K562 (cell line): ENCODE measurements at regions not wholly inside any gene's neighbourhood (a gene's known extent, or its start where the extent isn't known, plus 50 kb on each side); places are given as distances from the start of the nearest gene placed in this dataset.

Experiments used
- HDAC6 ChIP-seq: IDR thresholded peaks from 2 replicates; pipeline ENCODE4 v1.6.1; 2012; ENCODE audit warnings: low read depth, mild to moderate bottlenecking, control low read depth, inconsistent platforms, low read length, moderate library complexity
- NFYB ChIP-seq: IDR thresholded peaks from 2 replicates; pipeline ENCODE4 v1.6.1; 2011; ENCODE audit warnings: mild to moderate bottlenecking, moderate library complexity; ENCODE audit not compliant: insufficient read length; ENCODE audit errors: extremely low read depth
- POLR2A ChIP-seq: fragments of 450-650 bp; conservative IDR thresholded peaks from 2 replicates; pipeline ENCODE4 v1.6.1; 2016
- ZBED1 ChIP-seq: IDR thresholded peaks from 2 replicates; pipeline ENCODE4 v1.6.1; 2014
- TF ChIP-seq, protein P1 (sequence below), 3 experiments: IDR thresholded peaks in 2 of 3; conservative IDR thresholded peaks in 1 of 3; 2 replicates each; pipeline ENCODE4 v1.5.1; 2011 to 2012; ENCODE audit warnings: low read length in 3 of 3, mild to moderate bottlenecking in 3 of 3, control low read depth in 2 of 3, improper control_type of control experiment in 1 of 3, inconsistent platforms in 1 of 3, low read depth in 1 of 3, mixed read lengths in 1 of 3, moderate library complexity in 1 of 3; ENCODE audit not compliant: insufficient read depth in 2 of 3

DNA sequence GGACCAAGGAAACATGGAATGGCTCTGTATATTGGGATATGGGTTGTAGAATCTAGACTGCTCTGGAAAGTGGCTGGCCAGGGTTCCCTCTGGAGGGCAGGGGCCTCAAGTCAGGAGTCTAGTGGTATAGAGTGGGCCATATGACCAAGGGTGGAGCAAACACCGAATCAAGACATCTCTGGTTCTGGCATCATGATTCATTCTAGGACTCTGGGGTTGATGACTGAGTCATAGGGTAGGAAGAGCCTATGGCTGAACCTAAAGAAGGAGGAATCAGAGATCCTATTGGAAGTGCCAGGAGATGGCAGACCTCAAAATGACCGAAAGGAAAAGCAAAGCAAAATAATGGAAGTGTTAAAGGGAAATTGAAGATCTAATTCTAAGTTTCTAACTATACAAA is 356.4 kb upstream of the PRICKLE1 start:
- TF ChIP-seq HDAC6 (no peak), POLR2A (no peak), NFYB (no peak), ZBED1 (no peak)
- TF ChIP-seq, protein P1, sequence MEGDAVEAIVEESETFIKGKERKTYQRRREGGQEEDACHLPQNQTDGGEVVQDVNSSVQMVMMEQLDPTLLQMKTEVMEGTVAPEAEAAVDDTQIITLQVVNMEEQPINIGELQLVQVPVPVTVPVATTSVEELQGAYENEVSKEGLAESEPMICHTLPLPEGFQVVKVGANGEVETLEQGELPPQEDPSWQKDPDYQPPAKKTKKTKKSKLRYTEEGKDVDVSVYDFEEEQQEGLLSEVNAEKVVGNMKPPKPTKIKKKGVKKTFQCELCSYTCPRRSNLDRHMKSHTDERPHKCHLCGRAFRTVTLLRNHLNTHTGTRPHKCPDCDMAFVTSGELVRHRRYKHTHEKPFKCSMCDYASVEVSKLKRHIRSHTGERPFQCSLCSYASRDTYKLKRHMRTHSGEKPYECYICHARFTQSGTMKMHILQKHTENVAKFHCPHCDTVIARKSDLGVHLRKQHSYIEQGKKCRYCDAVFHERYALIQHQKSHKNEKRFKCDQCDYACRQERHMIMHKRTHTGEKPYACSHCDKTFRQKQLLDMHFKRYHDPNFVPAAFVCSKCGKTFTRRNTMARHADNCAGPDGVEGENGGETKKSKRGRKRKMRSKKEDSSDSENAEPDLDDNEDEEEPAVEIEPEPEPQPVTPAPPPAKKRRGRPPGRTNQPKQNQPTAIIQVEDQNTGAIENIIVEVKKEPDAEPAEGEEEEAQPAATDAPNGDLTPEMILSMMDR (IDR thresholded peaks at IDR 0.05 in 2 of 3, conservative IDR thresholded peaks at IDR 0.05 in 1 of 3; ENCODE audit: insufficient read depth in 2 of 3, low read depth in 1 of 3, low read length in 3 of 3), result no peak
